ENCODE measurements at regions not wholly inside any gene's neighbourhood (a gene's known extent, or its start where the extent isn't known, plus 50 kb on each side); places are given as distances from the start of the nearest gene placed in this dataset.

GRCh38 chr4:162323919-162324318 lies 160.1 kb upstream of the FSTL5 start:
- no peak for TF ChIP-seq EZH2phosphoT487 (IDR thresholded peaks at IDR 0.05; ENCODE audit: borderline replicate concordance)
- TF ChIP-seq CTCF (conservative IDR thresholded peaks at IDR 0.05; ENCODE audit: low read length), result no peak
- H3K4me3 ChIP-seq (ENCODE audit: low read length, poor library complexity, severe bottlenecking), result no peak overlapping the region
- no peak overlapping the region for H3K9ac ChIP-seq (ENCODE audit: low read depth, low read length, poor library complexity, severe bottlenecking)
- H3K4me2 ChIP-seq (ENCODE audit: low read depth, low read length, poor library complexity, severe bottlenecking), result no peak overlapping the region
- no peaks in the 10 kb centered on the region for H3F3A ChIP-seq (ENCODE audit: low read depth)
- H3K9me3 ChIP-seq (ENCODE audit: insufficient read depth, low read depth, low read length), result no peaks in the 10 kb centered on the region
- no peak overlapping the region for H2AFZ ChIP-seq (ENCODE audit: low read length)
- H4K20me1 ChIP-seq (ENCODE audit: insufficient read depth, low read length, poor library complexity, severe bottlenecking), result no peaks in the 10 kb centered on the region
- H3K27me3 ChIP-seq (ENCODE audit: insufficient read depth, low read length, poor library complexity, severe bottlenecking), result no peaks in the 10 kb centered on the region
- no peaks in the 10 kb centered on the region for H3K36me3 ChIP-seq (ENCODE audit: insufficient read depth, low read length)
- H3K9me2 ChIP-seq (replicated peaks; ENCODE audit: low read depth, low read length), result no peaks in the 10 kb centered on the region
- H3K4me1 ChIP-seq (ENCODE audit: insufficient read depth, low read length, poor library complexity, severe bottlenecking), result no peaks in the 10 kb centered on the region
- no peaks in the 10 kb centered on the region for H3K79me2 ChIP-seq (ENCODE audit: insufficient read depth, low read length)

- Histone ChIP-seq H2AFZ (ENCODE audit: low read length) (no peak overlapping the region), H3K9me3 (ENCODE audit: insufficient read depth, low read depth, low read length) (no peaks in the 10 kb centered on the region), H3K36me3 (ENCODE audit: insufficient read depth, low read length) (no peaks in the 10 kb centered on the region), H3K27me3 (ENCODE audit: insufficient read depth, low read length, poor library complexity, severe bottlenecking) (no peaks in the 10 kb centered on the region), H3F3A (ENCODE audit: low read depth) (no peaks in the 10 kb centered on the region), H3K79me2 (ENCODE audit: insufficient read depth, low read length) (no peaks in the 10 kb centered on the region), H3K4me3 (ENCODE audit: low read length, poor library complexity, severe bottlenecking) (no peak overlapping the region), H3K4me2 (ENCODE audit: low read depth, low read length, poor library complexity, severe bottlenecking) (no peak overlapping the region), H3K9ac (ENCODE audit: low read depth, low read length, poor library complexity, severe bottlenecking) (no peak overlapping the region), H4K20me1 (ENCODE audit: insufficient read depth, low read length, poor library complexity, severe bottlenecking) (no peaks in the 10 kb centered on the region), H3K4me1 (ENCODE audit: insufficient read depth, low read length, poor library complexity, severe bottlenecking) (no peaks in the 10 kb centered on the region), H3K9me2 (replicated peaks; ENCODE audit: low read depth, low read length) (no peaks in the 10 kb centered on the region)
- TF ChIP-seq CTCF (conservative IDR thresholded peaks at IDR 0.05; ENCODE audit: low read length) (no peak), EZH2phosphoT487 (IDR thresholded peaks at IDR 0.05; ENCODE audit: borderline replicate concordance) (no peak)
These were observed 158.3 kb upstream of the FSTL5 start for GRCh38 chr4:162322054-162322453.

GRCh38 chr4:162285753-162286152 lies 122.0 kb upstream of the FSTL5 start:
- Histone ChIP-seq H3K9me3 (ENCODE audit: insufficient read depth, low read depth, low read length) (no peaks in the 10 kb centered on the region), H3K79me2 (ENCODE audit: insufficient read depth, low read length) (no peaks in the 10 kb centered on the region), H3K4me3 (ENCODE audit: low read length, poor library complexity, severe bottlenecking) (no peak overlapping the region), H3K9ac (ENCODE audit: low read depth, low read length, poor library complexity, severe bottlenecking) (no peak overlapping the region), H3F3A (ENCODE audit: low read depth) (no peaks in the 10 kb centered on the region), H2AFZ (ENCODE audit: low read length) (no peak overlapping the region), H3K9me2 (replicated peaks; ENCODE audit: low read depth, low read length) (no peaks in the 10 kb centered on the region), H3K4me1 (ENCODE audit: insufficient read depth, low read length, poor library complexity, severe bottlenecking) (no peaks in the 10 kb centered on the region), H3K27me3 (ENCODE audit: insufficient read depth, low read length, poor library complexity, severe bottlenecking) (no peaks in the 10 kb centered on the region), H4K20me1 (ENCODE audit: insufficient read depth, low read length, poor library complexity, severe bottlenecking) (no peaks in the 10 kb centered on the region), H3K36me3 (ENCODE audit: insufficient read depth, low read length) (no peaks in the 10 kb centered on the region), H3K4me2 (ENCODE audit: low read depth, low read length, poor library complexity, severe bottlenecking) (no peak overlapping the region)
- no peak for TF ChIP-seq CTCF (conservative IDR thresholded peaks at IDR 0.05; ENCODE audit: low read length)
- TF ChIP-seq EZH2phosphoT487 (IDR thresholded peaks at IDR 0.05; ENCODE audit: borderline replicate concordance), result no peak

All from Loucy (cell line).